Ishikawa (cell line): ENCODE measurements at regions not wholly inside any gene's neighbourhood (a gene's known extent, or its start where the extent isn't known, plus 50 kb on each side); places are given as distances from the start of the nearest gene placed in this dataset.

Experiments used
- CEBPB ChIP-seq: IDR thresholded peaks from 2 replicates; pipeline ENCODE4 v1.6.1; 2012
- CREB1 ChIP-seq: IDR thresholded peaks from 2 replicates; pipeline ENCODE4 v1.6.1; 2012; ENCODE audit warnings: low read depth
- EGR1 ChIP-seq: IDR thresholded peaks from 2 replicates; pipeline ENCODE4 v1.6.1; 2012
- EP300 ChIP-seq: IDR thresholded peaks from 2 replicates; pipeline ENCODE4 v1.6.1; 2012; ENCODE audit warnings: borderline replicate concordance
- FOXM1 ChIP-seq: IDR thresholded peaks from 2 replicates; pipeline ENCODE4 v1.6.1; 2012; ENCODE audit warnings: low read depth, borderline replicate concordance
- NFIC ChIP-seq: IDR thresholded peaks from 2 replicates; pipeline ENCODE4 v1.6.1; 2012
- RAD21 ChIP-seq: IDR thresholded peaks from 2 replicates; pipeline ENCODE4 v1.6.1; 2012; ENCODE audit warnings: low read depth
- REST ChIP-seq: IDR thresholded peaks from 2 replicates; pipeline ENCODE4 v1.6.1; 2012; ENCODE audit warnings: low read depth, mild to moderate bottlenecking
- TAF1 ChIP-seq: IDR thresholded peaks from 2 replicates; pipeline ENCODE4 v1.6.1; 2012; ENCODE audit warnings: low read depth, mild to moderate bottlenecking
- TCF12 ChIP-seq: IDR thresholded peaks from 2 replicates; pipeline ENCODE4 v1.6.1; 2012; ENCODE audit warnings: low read depth
- TEAD4 ChIP-seq: IDR thresholded peaks from 2 replicates; pipeline ENCODE4 v1.6.1; 2012
- USF1 ChIP-seq: IDR thresholded peaks from 2 replicates; pipeline ENCODE4 v1.6.1; 2012
- YY1 ChIP-seq: IDR thresholded peaks from 2 replicates; pipeline ENCODE4 v1.6.1; 2012; ENCODE audit warnings: low read depth
- ZBTB7A ChIP-seq: IDR thresholded peaks from 2 replicates; pipeline ENCODE4 v1.6.1; 2012; ENCODE audit warnings: low read depth
- TF ChIP-seq, protein P1 (sequence below): IDR thresholded peaks from 2 replicates; pipeline ENCODE4 v1.6.1; 2012

DNA sequence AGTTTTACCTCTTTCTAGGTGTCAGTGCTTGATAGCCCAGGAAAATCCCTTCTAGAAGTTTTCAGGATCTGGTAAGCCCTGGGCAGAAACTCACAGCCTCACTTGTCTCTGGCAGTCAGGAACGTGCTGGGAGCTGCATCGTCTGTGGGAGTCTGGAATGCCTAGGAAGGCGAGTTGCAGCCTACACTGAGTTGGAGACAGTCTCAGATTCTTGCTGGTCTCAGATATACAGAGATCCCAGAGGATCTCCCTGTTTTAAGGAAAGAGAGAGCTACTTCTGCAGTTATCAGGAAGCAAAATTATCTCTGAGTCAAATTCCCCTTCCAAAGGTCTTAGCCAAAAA is 104.4 kb upstream of the CDC42EP3 start:
- TF ChIP-seq NFIC (no peak), RAD21 (no peak), EGR1 (no peak), CREB1 (no peak), REST (no peak), YY1 (no peak), ZBTB7A (no peak), TCF12 (no peak), USF1 (no peak), FOXM1 (no peak), TEAD4 (no peak), EP300 (no peak)
- TF ChIP-seq, protein P1, sequence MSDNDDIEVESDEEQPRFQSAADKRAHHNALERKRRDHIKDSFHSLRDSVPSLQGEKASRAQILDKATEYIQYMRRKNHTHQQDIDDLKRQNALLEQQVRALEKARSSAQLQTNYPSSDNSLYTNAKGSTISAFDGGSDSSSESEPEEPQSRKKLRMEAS: no peak

DNA sequence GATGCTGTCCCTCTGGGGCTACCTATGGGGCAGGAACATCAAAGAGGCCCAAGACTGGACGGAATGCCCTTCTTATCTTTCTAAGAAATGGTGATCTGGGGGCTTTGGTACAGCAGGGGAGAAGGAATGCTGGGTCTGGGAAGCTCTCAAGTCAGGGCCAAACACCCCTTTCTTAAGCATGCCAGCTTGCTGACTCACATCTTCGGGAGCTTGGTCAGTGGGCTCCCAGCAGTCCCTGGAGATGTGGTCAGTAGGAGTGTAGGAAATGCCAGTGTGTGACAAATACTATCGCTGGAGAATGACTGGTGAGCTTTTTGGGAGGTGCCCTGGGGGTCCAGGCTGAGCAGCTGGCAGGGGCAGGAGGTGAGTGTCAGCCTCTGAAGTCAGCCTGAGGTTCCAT is 105.0 kb upstream of the CDC42EP3 start:
- TF ChIP-seq REST (no peak), EGR1 (no peak), EP300 (no peak), USF1 (no peak), TCF12 (no peak), CEBPB (no peak), NFIC (no peak), ZBTB7A (no peak), CREB1 (no peak), TEAD4 (no peak), FOXM1 (no peak), YY1 (no peak)
- TF ChIP-seq, protein P1: no peak

DNA sequence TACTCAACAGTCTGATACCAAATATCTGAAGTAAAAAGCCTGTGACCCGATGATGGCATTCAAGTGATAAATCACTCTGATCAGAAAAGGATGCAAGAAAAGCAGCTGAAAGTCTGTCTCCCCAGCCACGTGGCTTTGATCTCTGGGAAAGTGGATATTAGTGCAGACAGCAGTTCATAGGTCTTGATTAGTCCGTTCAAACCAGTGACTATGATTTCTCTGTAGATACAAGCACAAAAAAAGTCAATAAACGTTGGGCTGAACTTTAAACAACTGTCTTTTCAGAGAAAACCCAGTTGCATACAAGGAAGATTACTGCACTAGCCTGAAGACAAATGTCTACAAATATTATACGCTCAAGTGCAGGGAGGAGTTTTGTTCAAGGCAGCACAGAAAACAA is 107.7 kb upstream of the CDC42EP3 start:
- TF ChIP-seq USF1: no peak
- TF ChIP-seq TEAD4: no peak
- TF ChIP-seq NFIC: no peak
- no peak for TF ChIP-seq EGR1
- no peak for TF ChIP-seq EP300
- no peak for TF ChIP-seq CEBPB
- no peak for TF ChIP-seq TCF12
- no peak for TF ChIP-seq REST
- no peak for TF ChIP-seq ZBTB7A
- TF ChIP-seq, protein P1: no peak
- no peak for TF ChIP-seq FOXM1
- no peak for TF ChIP-seq YY1
- TF ChIP-seq RAD21: no peak
- TF ChIP-seq TAF1: no peak
- TF ChIP-seq CREB1: no peak

GRCh38 chr2:37779611-37780386 is 108.4 kb upstream of the CDC42EP3 start:
- TF ChIP-seq NFIC: no peak
- TF ChIP-seq, protein P1: no peak
- no peak for TF ChIP-seq ZBTB7A
- TF ChIP-seq EP300: no peak
- TF ChIP-seq YY1: no peak
- TF ChIP-seq RAD21: no peak
- no peak for TF ChIP-seq REST
- no peak for TF ChIP-seq USF1
- no peak for TF ChIP-seq CEBPB
- TF ChIP-seq TAF1: no peak
- no peak for TF ChIP-seq TEAD4
- TF ChIP-seq TCF12: no peak
- TF ChIP-seq EGR1: no peak
- TF ChIP-seq FOXM1: no peak
